Activated T-cell treated with anti-CD3 and anti-CD28 coated beads, Interleukin-2, amount 50 U/mL, for 4 hours (primary cell): ENCODE measurements at regions not wholly inside any gene's neighbourhood (a gene's known extent, or its start where the extent isn't known, plus 50 kb on each side); places are given as distances from the start of the nearest gene placed in this dataset.

ENCODE experiments used
- ATAC-seq, 2 donors: fragments of 200-7000 bp; cut with Tn5 transposase; one replicate each; pipeline ENCODE4 v1.10.0; 2021
- DNase-seq: peaks from one replicate; pipeline ENCODE4 v3.0.0-alpha.2; 2020
- H3K27me3 Mint-ChIP-seq: one replicate; pipeline ENCODE4 v1.8.0; 2021; ENCODE audit warnings: low read depth, mixed read lengths
- H3K36me3 Mint-ChIP-seq: one replicate; pipeline ENCODE4 v1.8.0; 2022; ENCODE audit warnings: mixed read lengths; ENCODE audit not compliant: insufficient read depth
- H3K4me1 Mint-ChIP-seq: one replicate; pipeline ENCODE4 v1.8.0; 2021; ENCODE audit warnings: low read depth, mixed read lengths
- H3K4me3 Mint-ChIP-seq: one replicate; pipeline ENCODE4 v1.8.0; 2021; ENCODE audit warnings: mild to moderate bottlenecking, moderate library complexity, mixed read lengths
- H3K9me3 Mint-ChIP-seq: one replicate; pipeline ENCODE4 v1.8.0; 2021; ENCODE audit warnings: mixed read lengths

DNA sequence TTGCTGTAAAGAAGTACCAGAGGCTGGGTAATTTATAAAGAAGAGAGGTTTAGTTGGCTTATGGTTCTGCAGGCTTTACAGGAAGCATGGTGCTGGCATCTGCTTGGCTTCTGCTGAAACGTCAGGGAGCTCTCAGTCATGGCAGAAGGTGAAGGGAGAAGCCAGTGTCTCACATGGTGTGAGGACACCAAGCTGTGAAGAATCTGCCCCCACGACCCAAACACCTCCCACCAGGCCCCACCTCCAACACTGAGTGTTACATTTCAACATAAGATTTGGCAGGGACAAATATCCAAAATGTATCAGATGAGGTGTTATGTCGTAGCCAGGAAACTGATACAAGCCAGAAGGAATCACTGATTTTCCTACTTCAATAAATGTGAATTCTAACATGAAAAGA, 136.5 kb downstream of the CYSLTR2 start:
- ATAC-seq, result no peak
- Mint-ChIP-seq H3K4me3 (no peak overlapping the region), H3K36me3 (no peaks in the 10 kb centered on the region), H3K9me3 (no peaks in the 10 kb centered on the region), H3K27me3 (no peaks in the 10 kb centered on the region), H3K4me1 (peaks cover 4% of the 10 kb centered on the region)
- no peak for DNase-seq

DNA sequence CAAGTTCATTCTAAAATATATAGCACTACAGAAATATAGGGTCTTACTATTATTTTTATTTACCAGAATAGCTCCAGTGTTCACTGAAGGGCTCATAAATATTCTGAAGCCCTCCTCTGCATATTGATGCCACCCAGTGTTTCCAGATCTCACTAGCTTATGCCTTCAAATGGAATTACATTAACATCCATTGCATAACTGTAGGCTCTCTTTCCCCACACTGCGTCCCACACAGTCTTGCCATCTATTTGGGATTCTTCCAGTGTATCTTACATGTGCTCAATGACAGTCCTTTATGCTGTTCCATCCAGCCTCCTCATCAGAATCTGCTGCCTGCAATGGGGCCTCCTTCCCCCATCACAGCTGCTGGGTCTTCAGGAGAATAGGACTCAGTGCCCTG, 137.2 kb downstream of the CYSLTR2 start:
- H3K9me3 Mint-ChIP-seq, result no peaks in the 10 kb centered on the region
- peaks cover 4% of the 10 kb centered on the region for H3K4me1 Mint-ChIP-seq
- no peak overlapping the region for H3K4me3 Mint-ChIP-seq
- DNase-seq (no peak), ATAC-seq (no peak)
- no peaks in the 10 kb centered on the region for H3K27me3 Mint-ChIP-seq
- no peaks in the 10 kb centered on the region for H3K36me3 Mint-ChIP-seq

DNA sequence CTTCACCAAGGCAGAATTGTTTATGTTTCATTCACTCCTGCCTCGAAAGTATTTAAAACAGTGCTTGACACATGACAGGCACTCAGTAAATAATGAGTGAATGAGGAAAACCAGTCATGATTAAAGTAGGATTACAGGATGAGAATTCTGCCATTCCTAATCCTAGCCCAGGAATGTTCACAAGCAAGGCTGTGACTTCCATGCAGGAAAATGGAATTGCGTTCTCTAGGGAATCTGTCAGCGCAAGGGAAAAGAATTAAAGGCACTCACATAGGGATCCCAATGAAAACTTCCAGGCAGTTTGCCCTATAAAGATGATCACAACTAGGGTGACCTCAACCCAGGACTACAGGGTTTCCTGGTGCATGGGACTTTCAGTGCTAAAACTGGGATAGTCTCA, 143.4 kb downstream of the CYSLTR2 start:
- ATAC-seq, result no peak
- no peaks in the 10 kb centered on the region for H3K9me3 Mint-ChIP-seq
- H3K27me3 Mint-ChIP-seq, result no peaks in the 10 kb centered on the region
- H3K36me3 Mint-ChIP-seq, result no peaks in the 10 kb centered on the region
- no peak overlapping the region for H3K4me3 Mint-ChIP-seq
- H3K4me1 Mint-ChIP-seq, result peaks cover under 1% of the 10 kb centered on the region
- no peak for DNase-seq

DNA sequence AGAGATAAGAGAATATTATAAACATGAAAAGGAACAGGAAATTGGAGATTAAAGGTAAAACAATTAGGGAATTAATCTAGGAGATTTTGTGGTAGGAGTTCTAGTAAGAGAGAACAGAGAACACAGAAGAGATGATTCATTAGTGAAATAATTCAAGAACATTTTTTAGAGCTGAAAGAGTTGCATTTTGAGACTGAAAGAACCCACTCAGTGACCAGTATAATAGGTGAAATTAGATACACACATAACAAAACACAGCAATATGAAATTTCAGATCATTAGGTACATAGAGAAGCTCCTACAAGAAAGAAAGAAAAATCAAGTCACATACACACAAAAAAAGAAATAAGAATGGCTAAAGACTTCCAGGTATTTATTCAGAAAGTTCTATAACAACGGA, 144.0 kb downstream of the CYSLTR2 start:
- H3K4me3 Mint-ChIP-seq, result no peak overlapping the region
- no peaks in the 10 kb centered on the region for H3K27me3 Mint-ChIP-seq
- no peaks in the 10 kb centered on the region for H3K4me1 Mint-ChIP-seq
- no peak for DNase-seq
- no peaks in the 10 kb centered on the region for H3K36me3 Mint-ChIP-seq
- H3K9me3 Mint-ChIP-seq, result no peaks in the 10 kb centered on the region
- no peak for ATAC-seq

DNA sequence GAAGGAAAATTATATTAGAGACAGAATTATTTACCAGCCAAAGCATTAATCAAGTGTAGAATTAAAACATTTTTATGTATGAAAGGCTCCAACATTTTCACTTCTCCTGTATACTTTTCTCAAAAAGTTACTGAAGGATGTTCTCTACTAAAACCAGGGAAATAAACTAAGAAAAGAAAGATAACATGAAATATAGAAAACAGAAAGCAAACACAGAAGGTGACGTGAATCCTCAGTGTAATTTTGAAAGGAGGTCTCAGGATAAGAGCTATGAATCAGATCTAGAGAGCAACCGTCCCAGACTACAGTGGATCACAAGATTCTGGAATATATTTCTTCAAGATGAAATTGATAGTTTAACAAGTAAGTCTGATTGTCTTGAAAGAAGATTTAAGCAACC, 144.5 kb downstream of the CYSLTR2 start:
- Mint-ChIP-seq H3K4me1 (no peaks in the 10 kb centered on the region), H3K27me3 (no peaks in the 10 kb centered on the region), H3K4me3 (no peak overlapping the region), H3K36me3 (no peaks in the 10 kb centered on the region), H3K9me3 (no peaks in the 10 kb centered on the region)
- ATAC-seq (no peak), DNase-seq (no peak)

DNA sequence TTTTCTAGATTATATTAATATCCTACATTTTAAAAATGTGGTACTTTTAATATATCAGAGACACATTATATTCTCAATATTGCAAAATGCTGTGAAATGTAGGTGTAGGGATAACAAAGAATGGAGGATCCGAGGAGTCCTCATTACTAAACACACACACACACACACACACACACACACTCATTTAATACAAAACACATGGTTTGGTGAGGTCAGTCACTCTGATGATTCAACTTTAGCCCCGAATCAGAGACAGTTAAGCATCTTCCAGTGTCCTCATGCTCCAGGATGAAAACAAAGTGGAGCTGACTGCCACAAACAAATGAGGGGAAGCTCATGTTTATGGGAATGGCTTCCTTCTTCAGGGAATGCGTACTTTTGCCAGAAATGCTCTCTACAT, 147.5 kb downstream of the CYSLTR2 start:
- H3K27me3 Mint-ChIP-seq, result no peaks in the 10 kb centered on the region
- DNase-seq, result no peak
- H3K4me3 Mint-ChIP-seq, result no peak overlapping the region
- H3K4me1 Mint-ChIP-seq, result peaks cover 20% of the 10 kb centered on the region
- ATAC-seq, result no peak
- H3K9me3 Mint-ChIP-seq, result no peaks in the 10 kb centered on the region
- H3K36me3 Mint-ChIP-seq, result no peaks in the 10 kb centered on the region

DNA sequence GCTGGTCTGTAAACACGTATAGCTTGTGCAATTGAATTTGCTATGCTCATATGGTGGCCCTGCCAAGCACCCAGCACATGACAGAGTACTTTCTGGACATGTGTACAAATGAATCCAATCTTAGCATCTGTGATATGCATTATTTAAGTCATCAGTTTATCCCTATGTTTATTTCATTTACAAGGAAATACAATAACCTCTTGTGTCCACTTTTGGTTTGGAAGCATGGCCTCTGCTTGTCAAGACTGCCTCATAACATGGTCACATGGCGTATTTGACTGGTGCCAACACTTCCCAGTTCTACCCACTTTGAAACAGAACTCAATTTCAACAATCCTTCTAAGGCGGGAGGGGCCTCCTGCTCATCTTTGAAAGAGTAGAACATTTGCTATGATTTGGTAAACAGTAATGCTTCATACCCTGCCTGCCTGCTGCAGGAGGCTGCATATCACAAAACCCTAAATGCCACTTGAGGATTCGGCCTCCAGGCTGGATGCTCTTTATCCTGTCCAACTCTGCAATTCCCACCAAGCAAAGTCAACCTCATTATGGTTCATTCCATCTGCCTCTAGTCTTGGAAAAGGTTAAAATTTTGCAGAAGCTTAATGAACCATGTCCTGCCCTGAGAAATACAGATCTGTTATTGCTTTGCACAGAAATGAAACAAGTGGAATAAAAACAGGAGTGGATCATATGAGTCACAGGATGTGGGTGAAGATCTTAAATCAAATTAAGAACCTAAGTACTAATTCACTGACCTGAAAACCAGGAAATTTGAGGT, 151.3 kb downstream of the CYSLTR2 start:
- Mint-ChIP-seq H3K4me3 (no peak overlapping the region), H3K9me3 (no peaks in the 10 kb centered on the region), H3K4me1 (peaks cover 34% of the 10 kb centered on the region), H3K36me3 (peaks cover 2% of the 10 kb centered on the region), H3K27me3 (no peaks in the 10 kb centered on the region)
- peak; percentile 82 to 86 for ATAC-seq
- DNase-seq, result no peak

DNA sequence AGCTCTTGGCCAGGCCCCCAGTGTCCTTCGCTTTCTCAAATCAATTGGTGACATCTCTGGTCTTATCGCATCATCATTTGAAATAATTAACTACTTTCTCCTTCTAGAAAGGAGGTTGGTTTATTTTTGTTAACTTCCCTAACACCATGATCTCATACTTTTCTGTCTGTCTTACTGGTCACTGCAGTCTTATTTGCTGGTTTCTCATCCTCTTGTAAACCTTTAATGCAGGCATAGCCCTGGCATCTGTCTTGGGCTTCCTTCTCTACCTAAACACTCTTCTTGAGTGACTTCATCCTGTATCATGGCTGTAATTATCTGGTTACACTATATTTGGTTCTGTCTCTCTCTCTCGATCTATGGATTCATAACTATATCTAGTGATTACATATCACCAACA, 152.8 kb downstream of the CYSLTR2 start:
- H3K4me3 Mint-ChIP-seq, result no peak overlapping the region
- DNase-seq (no peak), ATAC-seq (no peak)
- H3K27me3 Mint-ChIP-seq, result no peaks in the 10 kb centered on the region
- H3K36me3 Mint-ChIP-seq, result peaks cover 2% of the 10 kb centered on the region
- peaks cover 34% of the 10 kb centered on the region for H3K4me1 Mint-ChIP-seq
- H3K9me3 Mint-ChIP-seq, result peaks cover under 1% of the 10 kb centered on the region

DNA sequence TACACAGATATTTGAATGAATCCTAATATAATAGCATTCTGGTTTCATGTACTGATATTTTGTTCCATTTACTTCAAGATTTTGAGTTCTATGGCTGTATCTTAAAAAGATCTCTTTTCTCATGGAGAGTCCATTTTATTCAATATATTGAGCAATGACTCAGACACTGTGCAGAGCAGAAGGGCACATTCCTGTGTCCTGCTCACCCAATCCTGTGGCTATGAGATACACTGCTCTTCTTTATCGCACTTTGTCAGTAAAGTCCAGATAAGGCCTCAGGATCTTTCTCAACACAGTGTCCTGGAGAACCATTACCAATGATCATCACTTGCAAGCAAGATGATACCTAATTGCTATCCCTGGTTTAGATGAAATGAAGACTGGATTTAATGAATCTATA, 155.0 kb downstream of the CYSLTR2 start:
- ATAC-seq (no peak), DNase-seq (no peak)
- Mint-ChIP-seq H3K36me3 (peaks cover 2% of the 10 kb centered on the region), H3K4me3 (no peak overlapping the region), H3K9me3 (peaks cover 9% of the 10 kb centered on the region), H3K27me3 (no peaks in the 10 kb centered on the region), H3K4me1 (peaks cover 37% of the 10 kb centered on the region)

DNA sequence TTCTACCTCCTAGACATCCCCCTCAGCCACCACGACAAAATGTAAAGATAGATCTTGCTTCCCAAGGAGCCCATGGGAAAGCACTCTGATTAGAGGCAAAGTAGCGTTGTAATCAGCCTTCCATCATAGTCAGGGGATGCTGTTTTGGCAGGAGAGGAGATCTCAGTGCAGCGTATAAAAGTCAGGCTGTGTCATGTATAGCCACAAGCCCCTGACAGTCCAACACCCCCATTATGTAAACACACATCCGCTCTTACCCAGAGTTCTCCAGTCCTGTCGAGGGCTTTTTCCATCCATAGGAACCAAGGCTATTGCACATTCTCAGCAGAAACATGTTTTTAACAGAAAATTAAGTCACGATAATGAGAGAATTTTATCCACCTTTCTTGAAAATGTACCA, 156.3 kb downstream of the CYSLTR2 start:
- Mint-ChIP-seq H3K9me3 (peaks cover 9% of the 10 kb centered on the region), H3K4me3 (no peak overlapping the region), H3K4me1 (peaks cover 30% of the 10 kb centered on the region), H3K27me3 (no peaks in the 10 kb centered on the region), H3K36me3 (peaks cover 2% of the 10 kb centered on the region)
- no peak for ATAC-seq
- no peak for DNase-seq

DNA sequence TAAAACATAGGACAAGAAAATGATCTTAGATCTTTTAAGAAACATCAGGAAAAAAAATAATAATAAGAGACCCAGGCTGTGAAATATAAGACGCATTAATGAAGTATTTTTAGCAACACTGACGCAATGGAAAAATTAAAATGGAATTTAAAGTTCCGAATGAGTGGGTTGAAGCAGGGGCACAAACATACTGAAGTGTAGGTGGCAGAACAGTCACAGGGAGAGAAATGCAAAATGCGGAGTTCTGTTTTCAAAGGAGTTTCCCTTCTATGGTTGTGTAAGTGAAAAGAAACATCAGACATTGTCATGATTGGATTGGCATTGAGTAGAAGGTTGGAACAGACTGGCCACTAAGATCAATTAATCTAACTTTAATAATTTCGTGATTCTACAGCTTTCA, 159.8 kb downstream of the CYSLTR2 start:
- DNase-seq, result no peak
- H3K9me3 Mint-ChIP-seq, result peaks cover 9% of the 10 kb centered on the region
- H3K4me1 Mint-ChIP-seq, result peaks cover 23% of the 10 kb centered on the region
- H3K36me3 Mint-ChIP-seq, result no peaks in the 10 kb centered on the region
- no peak overlapping the region for H3K4me3 Mint-ChIP-seq
- ATAC-seq, result no peak
- H3K27me3 Mint-ChIP-seq, result no peaks in the 10 kb centered on the region

DNA sequence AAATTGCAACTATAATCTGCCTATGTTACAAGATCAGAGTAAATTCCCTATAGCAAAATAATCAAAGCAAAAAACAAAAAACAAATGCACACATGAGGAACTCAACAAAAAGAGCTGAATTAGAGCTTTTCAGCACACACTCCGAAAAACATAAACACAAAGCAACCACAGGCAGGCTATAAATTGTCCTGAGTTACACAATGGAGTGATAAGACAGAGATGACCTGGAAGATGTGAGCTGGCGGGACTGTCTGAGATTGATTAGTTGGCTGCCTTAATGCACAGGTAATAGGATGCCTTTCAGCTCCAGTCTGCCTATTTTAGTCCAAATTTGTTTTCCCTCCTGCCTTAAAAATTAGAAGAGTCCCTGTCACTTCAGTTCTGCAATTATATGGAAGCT, 159.0 kb upstream of the FNDC3A start:
- DNase-seq (no peak), ATAC-seq (no peak)
- Mint-ChIP-seq H3K27me3 (peaks cover 2% of the 10 kb centered on the region), H3K4me3 (peak overlapping the region; percentile 60), H3K9me3 (peaks cover 6% of the 10 kb centered on the region), H3K4me1 (peaks cover 18% of the 10 kb centered on the region), H3K36me3 (no peaks in the 10 kb centered on the region)

DNA sequence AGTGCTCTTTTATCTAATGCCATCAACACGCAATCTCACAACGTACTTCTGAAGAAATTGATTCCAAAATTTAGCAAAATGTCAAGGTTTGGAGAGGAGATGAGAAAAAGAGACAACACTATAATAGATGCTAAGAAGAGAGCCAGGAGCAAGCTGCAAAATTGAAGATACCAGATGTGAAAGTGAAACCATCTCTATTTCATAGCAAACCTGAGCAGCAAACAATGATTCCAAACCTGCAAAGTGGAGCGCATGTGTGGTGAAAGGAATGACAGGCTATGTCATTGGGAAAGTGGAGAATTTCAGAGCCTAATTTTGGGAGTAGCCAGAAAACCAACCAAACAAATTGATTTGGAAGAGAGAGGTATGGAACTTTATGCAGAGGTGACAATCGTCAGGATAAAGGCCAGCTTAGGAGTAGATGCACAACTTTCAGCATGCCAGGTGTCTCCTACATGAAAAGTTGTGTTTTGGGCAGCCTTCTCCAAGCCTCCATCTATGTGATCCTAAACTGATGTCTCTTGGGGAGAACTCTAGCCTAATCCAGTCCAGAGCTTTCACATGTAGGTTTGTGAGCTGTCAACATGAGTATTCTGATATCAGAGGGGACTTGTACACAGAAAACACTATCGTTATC, 158.4 kb upstream of the FNDC3A start:
- peak; percentile 66 to 70 for ATAC-seq
- H3K36me3 Mint-ChIP-seq, result no peaks in the 10 kb centered on the region
- peaks cover 2% of the 10 kb centered on the region for H3K27me3 Mint-ChIP-seq
- DNase-seq, result no peak
- peak overlapping the region; percentile 60 for H3K4me3 Mint-ChIP-seq
- peaks cover 18% of the 10 kb centered on the region for H3K4me1 Mint-ChIP-seq
- H3K9me3 Mint-ChIP-seq, result peaks cover 3% of the 10 kb centered on the region

DNA sequence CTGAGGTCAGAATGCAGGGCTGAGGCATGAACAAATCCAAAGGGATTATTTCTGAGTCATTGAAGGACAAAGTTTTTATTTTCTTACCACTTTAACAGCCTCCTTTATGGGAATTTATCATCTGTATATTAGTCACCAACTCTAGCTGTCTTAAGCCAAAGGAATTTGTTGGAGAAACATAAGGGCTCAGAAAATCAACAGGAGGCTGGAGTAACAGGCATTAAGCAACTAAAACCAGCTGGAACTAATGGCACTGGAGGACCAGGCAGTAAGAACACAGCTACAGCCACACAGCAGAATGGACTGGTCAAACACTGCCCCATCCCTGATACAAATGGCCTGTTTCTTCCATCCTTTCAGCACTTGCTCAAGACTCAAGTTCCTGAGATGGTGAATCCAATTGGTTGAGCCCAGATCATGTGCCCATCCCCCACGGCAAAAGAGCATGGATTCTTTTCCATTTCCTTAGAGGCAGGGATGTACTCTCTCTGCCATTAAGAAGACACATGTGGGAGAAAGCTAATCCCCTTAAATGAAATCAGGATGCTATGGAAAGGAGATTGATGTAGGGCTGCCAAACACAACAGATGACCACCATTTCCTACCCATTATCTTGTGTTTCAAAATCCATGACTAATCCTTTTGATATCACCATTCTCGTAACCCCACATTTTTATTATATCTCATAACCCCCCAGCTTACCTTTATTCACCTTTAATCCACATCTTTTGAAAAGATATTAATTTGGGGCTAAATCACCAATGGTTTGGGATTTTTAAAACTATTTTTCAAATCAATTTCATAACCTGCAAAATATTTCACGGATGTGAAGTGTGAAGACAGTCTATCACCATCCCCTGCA, 157.0 kb upstream of the FNDC3A start:
- Mint-ChIP-seq H3K4me1 (peaks cover 15% of the 10 kb centered on the region), H3K4me3 (no peak overlapping the region), H3K9me3 (no peaks in the 10 kb centered on the region), H3K27me3 (peaks cover 2% of the 10 kb centered on the region), H3K36me3 (no peaks in the 10 kb centered on the region)
- DNase-seq (no peak), ATAC-seq (no peak)
